ENCODE measurements at regions not wholly inside any gene's neighbourhood (a gene's known extent, or its start where the extent isn't known, plus 50 kb on each side); places are given as distances from the start of the nearest gene placed in this dataset.

DNA sequence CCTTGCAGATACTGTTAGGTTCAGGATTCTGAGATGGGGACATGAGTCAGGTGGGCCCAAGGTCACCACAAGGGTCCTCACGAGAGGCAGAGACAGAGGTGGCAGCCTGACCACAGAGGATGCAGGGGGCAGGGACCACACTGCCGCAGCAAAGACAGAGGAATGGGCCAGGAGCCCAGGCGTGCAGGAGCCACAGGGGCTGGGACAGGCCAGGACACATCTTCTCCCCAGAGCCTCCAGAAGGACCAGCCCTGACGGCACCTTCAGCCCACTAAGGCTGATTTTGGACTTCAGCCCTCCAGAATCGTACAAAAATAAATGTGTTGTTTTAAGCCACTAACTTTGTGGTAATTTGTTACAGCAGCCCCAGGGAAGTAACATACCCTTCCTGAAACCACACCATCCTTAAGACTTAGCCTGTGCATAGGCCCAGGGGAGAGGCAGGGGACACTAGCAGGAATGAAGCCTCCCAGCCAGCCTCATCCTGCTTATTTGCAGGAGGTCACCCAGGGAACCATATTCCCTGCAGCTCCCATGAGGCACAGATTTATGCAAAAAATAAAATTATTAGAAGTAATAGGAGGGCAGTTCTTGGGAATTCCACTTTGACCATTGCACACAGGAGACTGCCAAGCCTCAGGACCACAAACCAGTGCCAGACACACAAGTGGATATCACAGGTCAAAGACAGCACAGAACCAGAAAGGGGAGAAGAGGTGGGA is 119.3 kb upstream of the CST7 start:
- Histone ChIP-seq H3K14ac (replicated peaks; ENCODE audit: low read depth, low read length) (no peak overlapping the region), H2AK9ac (replicated peaks; ENCODE audit: low read depth, low read length, poor library complexity) (no peak overlapping the region), H4K5ac (ENCODE audit: low read depth, low read length) (no peak overlapping the region), H2AK5ac (ENCODE audit: low read depth, low read length) (no peak overlapping the region), H4K8ac (ENCODE audit: low read depth in 2 of 2, low read length in 2 of 2) (no peak overlapping the region), H3K4me1 (ENCODE audit: control insufficient read depth, insufficient read depth, low read length) (no peaks in the 10 kb centered on the region), H2BK20ac (ENCODE audit: low read depth, low read length) (no peak overlapping the region), H3K9me3 (ENCODE audit: control insufficient read depth, insufficient read depth, low read length) (0 out of 2 replicates have a peak, but pooled peaks cover 2% of the 10 kb centered on the region), H3K4me2 (ENCODE audit: low read depth, low read length) (no peak overlapping the region), H3K23ac (ENCODE audit: low read depth, low read length) (no peak overlapping the region), H2BK120ac (ENCODE audit: low read depth, low read length) (no peak overlapping the region), H3K9ac (ENCODE audit: low read depth, low read length) (no peak overlapping the region), H3K4ac (ENCODE audit: low read depth, low read length) (no peak overlapping the region), H2BK15ac (ENCODE audit: low read depth, low read length) (no peak overlapping the region), H2BK5ac (ENCODE audit: low read depth, low read length, poor library complexity, severe bottlenecking) (no peak overlapping the region), H4K91ac (ENCODE audit: insufficient read depth, low read depth, low read length) (no peak overlapping the region), H3K27ac (ENCODE audit: insufficient read depth, low read length) (no peak overlapping the region), H3K18ac (ENCODE audit: low read depth, low read length) (no peak overlapping the region), H3K36me3 (ENCODE audit: control insufficient read depth, insufficient read depth, low read length) (no peaks in the 10 kb centered on the region), H3K56ac (ENCODE audit: extremely low read depth, insufficient read depth, low read length) (no peak overlapping the region), H3K79me1 (ENCODE audit: low read depth in 1 of 2, low read length in 2 of 2) (no peaks in the 10 kb centered on the region), H2AFZ (replicated peaks; ENCODE audit: low read length, poor library complexity) (no peak overlapping the region), H3K4me3 (ENCODE audit: insufficient read depth, low read depth, low read length) (no peak overlapping the region), H3K27me3 (ENCODE audit: control insufficient read depth, insufficient read depth, low read length) (peaks cover 3% of the 10 kb centered on the region), H3K9me1 (ENCODE audit: insufficient read depth, low read length) (no peaks in the 10 kb centered on the region), H4K20me1 (ENCODE audit: insufficient read depth, low read length) (no peaks in the 10 kb centered on the region)
- CTCF ChIA-PET = no interaction called here
- BruUV-seq (replicated peaks) = no TSS peak
- in situ Hi-C loops (cut with MboI; ENCODE audit: low sequenced_read_pairs) = no loop called here
- POLR2A ChIA-PET (ENCODE audit: unreplicated experiment) = no interaction called here
- no peak for ATAC-seq (ENCODE audit: low read depth)
- WGBS, 2 experiments (ENCODE audit: extremely low coverage in 2 of 2, insufficient read length in 1 of 2) = 67% methylated on average over 2 of the region's 5 CpGs; no CpG with 5 or more reads in 1 of the 2 experiments
- DNase-seq = no peak
- dilution Hi-C loops (cut with HindIII; ENCODE audit: low sequenced_read_pairs, unreplicated experiment) = no loop called here
- intact Hi-C loops (cut with micrococcal nuclease) = no loop called here
- TF ChIP-seq CEBPB (IDR thresholded peaks at IDR 0.05; ENCODE audit: low read depth, low read length) (no peak), CHD1 (IDR thresholded peaks at IDR 0.05; ENCODE audit: low read depth, low read length) (no peak), MAZ (IDR thresholded peaks at IDR 0.05; ENCODE audit: borderline replicate concordance, low read depth, low read length) (no peak), BHLHE40 (IDR thresholded peaks at IDR 0.05; ENCODE audit: low read depth, low read length) (no peak), NFE2L2 (IDR thresholded peaks at IDR 0.05; ENCODE audit: low read depth, low read length) (no peak), RAD21 (IDR thresholded peaks at IDR 0.05; ENCODE audit: low read length) (no peak), SMC3 (IDR thresholded peaks at IDR 0.05; ENCODE audit: low read depth, low read length) (no peak), POLR2A (IDR thresholded peaks at IDR 0.05; ENCODE audit: low read depth, low read length) (no peak), MXI1 (IDR thresholded peaks at IDR 0.05; ENCODE audit: borderline replicate concordance, low read depth, low read length) (no peak)
- TF ChIP-seq, protein P1, sequence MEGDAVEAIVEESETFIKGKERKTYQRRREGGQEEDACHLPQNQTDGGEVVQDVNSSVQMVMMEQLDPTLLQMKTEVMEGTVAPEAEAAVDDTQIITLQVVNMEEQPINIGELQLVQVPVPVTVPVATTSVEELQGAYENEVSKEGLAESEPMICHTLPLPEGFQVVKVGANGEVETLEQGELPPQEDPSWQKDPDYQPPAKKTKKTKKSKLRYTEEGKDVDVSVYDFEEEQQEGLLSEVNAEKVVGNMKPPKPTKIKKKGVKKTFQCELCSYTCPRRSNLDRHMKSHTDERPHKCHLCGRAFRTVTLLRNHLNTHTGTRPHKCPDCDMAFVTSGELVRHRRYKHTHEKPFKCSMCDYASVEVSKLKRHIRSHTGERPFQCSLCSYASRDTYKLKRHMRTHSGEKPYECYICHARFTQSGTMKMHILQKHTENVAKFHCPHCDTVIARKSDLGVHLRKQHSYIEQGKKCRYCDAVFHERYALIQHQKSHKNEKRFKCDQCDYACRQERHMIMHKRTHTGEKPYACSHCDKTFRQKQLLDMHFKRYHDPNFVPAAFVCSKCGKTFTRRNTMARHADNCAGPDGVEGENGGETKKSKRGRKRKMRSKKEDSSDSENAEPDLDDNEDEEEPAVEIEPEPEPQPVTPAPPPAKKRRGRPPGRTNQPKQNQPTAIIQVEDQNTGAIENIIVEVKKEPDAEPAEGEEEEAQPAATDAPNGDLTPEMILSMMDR (conservative IDR thresholded peaks at IDR 0.05; ENCODE audit: low read depth, low read length) = no peak
- TF ChIP-seq, protein P2, sequence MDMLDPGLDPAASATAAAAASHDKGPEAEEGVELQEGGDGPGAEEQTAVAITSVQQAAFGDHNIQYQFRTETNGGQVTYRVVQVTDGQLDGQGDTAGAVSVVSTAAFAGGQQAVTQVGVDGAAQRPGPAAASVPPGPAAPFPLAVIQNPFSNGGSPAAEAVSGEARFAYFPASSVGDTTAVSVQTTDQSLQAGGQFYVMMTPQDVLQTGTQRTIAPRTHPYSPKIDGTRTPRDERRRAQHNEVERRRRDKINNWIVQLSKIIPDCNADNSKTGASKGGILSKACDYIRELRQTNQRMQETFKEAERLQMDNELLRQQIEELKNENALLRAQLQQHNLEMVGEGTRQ (IDR thresholded peaks at IDR 0.05; ENCODE audit: low read depth, low read length) = no peak
- TF ChIP-seq, protein P3, sequence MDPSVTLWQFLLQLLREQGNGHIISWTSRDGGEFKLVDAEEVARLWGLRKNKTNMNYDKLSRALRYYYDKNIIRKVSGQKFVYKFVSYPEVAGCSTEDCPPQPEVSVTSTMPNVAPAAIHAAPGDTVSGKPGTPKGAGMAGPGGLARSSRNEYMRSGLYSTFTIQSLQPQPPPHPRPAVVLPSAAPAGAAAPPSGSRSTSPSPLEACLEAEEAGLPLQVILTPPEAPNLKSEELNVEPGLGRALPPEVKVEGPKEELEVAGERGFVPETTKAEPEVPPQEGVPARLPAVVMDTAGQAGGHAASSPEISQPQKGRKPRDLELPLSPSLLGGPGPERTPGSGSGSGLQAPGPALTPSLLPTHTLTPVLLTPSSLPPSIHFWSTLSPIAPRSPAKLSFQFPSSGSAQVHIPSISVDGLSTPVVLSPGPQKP (IDR thresholded peaks at IDR 0.05; ENCODE audit: borderline replicate concordance, low read depth, low read length) = no peak
